Tibial nerve (tissue), 4 donors: ENCODE measurements at regions not wholly inside any gene's neighbourhood (a gene's known extent, or its start where the extent isn't known, plus 50 kb on each side); places are given as distances from the start of the nearest gene placed in this dataset.
"Not testable (repeated sequence)": the region's sequence is repeated elsewhere in the genome, so short reads cannot be mapped to it uniquely, and the experiment has no call there.

Source experiments
- EP300 ChIP-seq, 2 donors: sonication (generic); formaldehyde crosslinking; IDR thresholded peaks; one replicate each; pipeline ENCODE4 v1.6.1; 2017; ENCODE audit warnings: antibody characterized with exemption in 2 of 2, mild to moderate bottlenecking in 1 of 2
- POLR2A ChIP-seq, 2 donors: fragments of 450-650 bp; IDR thresholded peaks; one replicate each; pipeline ENCODE4 v1.6.1; 2017; ENCODE audit warnings: antibody characterized with exemption in 2 of 2, mild to moderate bottlenecking in 2 of 2, moderate library complexity in 2 of 2
- TF ChIP-seq, protein P1 (sequence below), 5 experiments: fragments of 200-600 bp in 3 of 5; fragments of 450-650 bp in 2 of 5; sonication (generic) in 3 of 5; IDR thresholded peaks; one replicate each; pipeline ENCODE4 v1.5.1; 2016 to 2019; ENCODE audit warnings: antibody characterized with exemption in 5 of 5, mild to moderate bottlenecking in 3 of 5, moderate library complexity in 2 of 5

- TF ChIP-seq, protein P1, sequence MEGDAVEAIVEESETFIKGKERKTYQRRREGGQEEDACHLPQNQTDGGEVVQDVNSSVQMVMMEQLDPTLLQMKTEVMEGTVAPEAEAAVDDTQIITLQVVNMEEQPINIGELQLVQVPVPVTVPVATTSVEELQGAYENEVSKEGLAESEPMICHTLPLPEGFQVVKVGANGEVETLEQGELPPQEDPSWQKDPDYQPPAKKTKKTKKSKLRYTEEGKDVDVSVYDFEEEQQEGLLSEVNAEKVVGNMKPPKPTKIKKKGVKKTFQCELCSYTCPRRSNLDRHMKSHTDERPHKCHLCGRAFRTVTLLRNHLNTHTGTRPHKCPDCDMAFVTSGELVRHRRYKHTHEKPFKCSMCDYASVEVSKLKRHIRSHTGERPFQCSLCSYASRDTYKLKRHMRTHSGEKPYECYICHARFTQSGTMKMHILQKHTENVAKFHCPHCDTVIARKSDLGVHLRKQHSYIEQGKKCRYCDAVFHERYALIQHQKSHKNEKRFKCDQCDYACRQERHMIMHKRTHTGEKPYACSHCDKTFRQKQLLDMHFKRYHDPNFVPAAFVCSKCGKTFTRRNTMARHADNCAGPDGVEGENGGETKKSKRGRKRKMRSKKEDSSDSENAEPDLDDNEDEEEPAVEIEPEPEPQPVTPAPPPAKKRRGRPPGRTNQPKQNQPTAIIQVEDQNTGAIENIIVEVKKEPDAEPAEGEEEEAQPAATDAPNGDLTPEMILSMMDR (IDR thresholded peaks at IDR 0.05) = not testable (repeated sequence)
- not testable (repeated sequence) for TF ChIP-seq POLR2A, EP300 (IDR thresholded peaks at IDR 0.05)
These were observed 133.1 kb downstream of the EPC1 start for GRCh38 chr10:32213838-32214237.
